Islet of Langerhans (tissue), 1 donor: ENCODE measurements at regions not wholly inside any gene's neighbourhood (a gene's known extent, or its start where the extent isn't known, plus 50 kb on each side); places are given as distances from the start of the nearest gene placed in this dataset.
"Not testable (repeated sequence)": the region's sequence is repeated elsewhere in the genome, so short reads cannot be mapped to it uniquely, and the experiment has no call there.

Experiments used
- FAIRE-seq: peaks from one replicate; lab custom pipeline; 2011; peaks lifted over from hg19 to GRCh38; lab: Jason Lieb, UNC

GRCh38 chr13:24995225-24995804 is 100.6 kb upstream of the PABPC3 start:
- FAIRE-seq, result peak; percentile 97

- FAIRE-seq, result peak; percentile 98
These were observed 98.5 kb upstream of the PABPC3 start for GRCh38 chr13:24997367-24997967.

GRCh38 chr13:24998433-24998832 is 97.5 kb upstream of the PABPC3 start:
- FAIRE-seq, result no peak

DNA sequence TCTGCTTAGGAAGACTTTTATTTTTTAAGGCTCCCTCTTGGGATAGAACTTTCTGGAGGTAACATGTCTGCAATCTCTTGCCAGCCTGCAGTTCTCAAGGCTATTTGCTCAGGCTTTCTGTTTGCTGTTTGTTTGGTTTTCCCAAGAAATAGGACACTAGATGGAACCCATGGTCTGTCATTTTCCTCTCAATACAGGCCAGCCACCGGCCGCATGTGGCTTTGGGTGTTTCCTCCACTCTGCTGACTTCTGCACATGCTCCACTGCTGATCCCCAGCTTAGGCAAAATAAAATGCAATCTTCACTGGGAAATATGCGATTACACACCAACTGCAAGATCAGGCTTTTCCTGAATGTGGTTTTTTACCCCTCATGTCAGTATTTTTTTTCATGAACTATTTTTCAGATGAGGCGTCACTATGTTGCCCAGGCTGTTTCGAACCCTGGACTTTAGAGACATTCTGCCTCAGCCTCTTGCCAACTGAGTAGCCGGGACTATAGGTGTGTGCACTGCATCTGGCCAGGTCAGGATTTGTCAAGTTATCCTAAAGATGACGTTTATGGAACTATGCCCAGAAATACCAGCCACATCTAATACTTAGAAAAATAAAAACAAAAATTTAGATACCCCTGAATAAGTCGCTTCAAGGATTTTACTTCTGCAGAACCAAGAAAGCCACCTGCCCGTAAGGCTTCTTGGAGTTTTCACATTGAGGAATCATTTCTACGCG is 94.3 kb upstream of the PABPC3 start:
- FAIRE-seq, result no peak

- FAIRE-seq, result not testable (repeated sequence)
These were observed 93.6 kb upstream of the PABPC3 start for GRCh38 chr13:25002311-25002710.

DNA sequence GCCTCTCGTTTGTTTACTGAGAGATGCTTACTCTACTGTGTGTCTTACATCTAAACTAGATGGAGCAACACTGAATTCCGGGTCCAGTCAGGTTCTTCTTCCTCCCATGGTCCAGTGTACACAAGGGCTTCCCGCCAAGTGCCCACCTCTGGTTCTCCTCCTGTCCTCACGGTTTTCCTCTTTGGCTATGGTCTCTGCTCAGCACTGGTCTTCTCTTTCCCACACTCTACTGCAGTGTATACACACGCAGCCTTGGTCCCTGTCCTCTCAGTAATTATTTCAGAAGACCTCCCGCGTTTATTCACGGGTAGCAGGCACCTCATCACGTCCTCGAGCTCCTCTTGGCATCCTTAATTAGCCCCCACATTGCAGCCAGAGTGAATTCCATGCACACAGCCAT is 91.4 kb upstream of the PABPC3 start:
- not testable (repeated sequence) for FAIRE-seq

- not testable (repeated sequence) for FAIRE-seq
These were observed 90.9 kb upstream of the PABPC3 start for GRCh38 chr13:25005050-25005497.

- not testable (repeated sequence) for FAIRE-seq
These were observed 88.5 kb upstream of the PABPC3 start for GRCh38 chr13:25007389-25007788.

DNA sequence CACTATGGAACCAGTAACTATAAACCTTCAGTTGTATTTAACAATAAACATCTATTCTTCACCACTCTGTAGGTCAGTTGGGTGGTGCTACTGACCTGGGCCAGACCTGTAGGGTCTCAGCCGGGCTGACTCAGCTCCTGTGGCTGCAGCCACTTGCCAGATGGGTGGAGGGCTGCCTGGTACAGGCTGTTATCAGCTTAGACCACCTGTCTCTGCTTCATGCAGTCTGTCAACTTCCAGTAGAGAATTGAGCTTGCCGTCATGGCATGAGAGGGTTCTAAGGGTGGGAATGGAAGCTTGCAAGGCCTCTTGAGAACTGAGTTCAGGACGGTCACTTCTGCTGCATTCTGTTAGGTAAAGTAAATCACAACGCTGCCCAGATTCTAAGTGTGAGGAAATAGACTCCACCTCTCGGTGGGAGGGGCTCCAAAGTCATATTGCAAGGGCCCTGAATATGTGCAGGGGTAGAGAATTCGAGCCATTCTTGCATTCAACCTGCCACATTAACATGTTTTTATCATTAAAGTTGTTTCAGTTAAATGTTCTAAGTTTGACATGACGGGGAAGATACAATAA is 81.5 kb upstream of the PABPC3 start:
- FAIRE-seq, result not testable (repeated sequence)

DNA sequence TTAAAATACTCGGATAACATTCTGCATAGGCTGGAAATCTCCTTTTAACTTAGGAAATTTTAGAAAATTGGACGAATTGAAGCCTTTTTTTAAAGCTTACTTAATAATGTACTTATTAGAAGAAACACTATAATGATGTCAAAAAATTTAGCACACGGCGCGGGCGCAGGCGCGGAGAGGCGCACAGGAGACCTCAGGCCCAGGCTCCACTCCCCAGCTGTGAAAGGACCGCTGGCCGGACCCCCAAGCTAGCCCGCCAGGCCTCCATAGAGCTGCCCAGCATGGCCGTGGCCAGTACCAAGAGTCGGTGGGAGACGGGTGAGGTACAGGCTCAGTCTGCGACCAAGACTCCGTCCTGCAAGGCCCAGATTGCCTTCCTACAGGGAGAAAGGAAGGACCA is 78.8 kb upstream of the PABPC3 start:
- FAIRE-seq, result not testable (repeated sequence)

- not testable (repeated sequence) for FAIRE-seq
These were observed 77.9 kb upstream of the PABPC3 start for GRCh38 chr13:25017808-25018728.

- FAIRE-seq, result no peak
These were observed 77.2 kb upstream of the PABPC3 start for GRCh38 chr13:25018729-25019115.

GRCh38 chr13:25019741-25020140 is 76.2 kb upstream of the PABPC3 start:
- FAIRE-seq, result not testable (repeated sequence)

DNA sequence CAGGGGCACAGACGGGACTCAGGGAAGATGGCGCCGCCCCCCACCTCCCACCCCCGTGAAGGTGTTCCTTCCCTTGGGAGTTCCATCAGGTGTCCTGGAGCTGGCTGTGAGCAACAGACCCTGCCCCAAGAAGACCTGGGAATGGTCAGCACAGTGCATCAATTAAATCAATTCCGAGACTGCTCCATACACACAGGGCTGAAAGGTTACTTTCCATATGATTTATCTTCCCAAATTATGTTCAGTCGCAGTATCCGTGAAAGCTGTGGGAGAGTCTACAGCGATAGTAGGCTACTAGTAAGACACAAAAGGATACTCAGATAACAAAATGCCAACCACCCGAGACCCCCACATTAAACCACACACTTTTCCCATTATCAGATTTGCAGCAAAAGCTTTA is 71.8 kb upstream of the PABPC3 start:
- no peak for FAIRE-seq

DNA sequence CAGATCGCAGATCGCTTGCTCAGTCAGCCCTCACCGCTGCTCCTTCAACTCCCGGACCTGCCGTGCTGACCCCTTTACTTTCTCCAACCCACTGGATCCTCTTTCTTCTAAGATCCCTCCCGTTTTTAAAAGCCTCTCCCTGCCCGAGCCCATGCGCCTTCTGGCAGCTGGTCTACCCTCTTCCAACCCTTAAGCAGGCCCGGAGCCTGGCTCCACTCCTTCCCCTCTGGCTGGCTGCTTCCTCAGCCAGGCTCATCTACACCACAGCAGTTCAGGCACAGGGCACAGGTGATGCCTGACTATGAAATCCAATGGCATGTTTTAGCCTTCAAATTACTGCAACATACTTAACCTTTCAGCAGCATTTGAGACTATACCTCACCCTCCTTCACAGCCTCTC is 63.8 kb upstream of the PABPC3 start:
- FAIRE-seq, result no peak

GRCh38 chr13:25034173-25034572 is 61.8 kb upstream of the PABPC3 start:
- no peak for FAIRE-seq

DNA sequence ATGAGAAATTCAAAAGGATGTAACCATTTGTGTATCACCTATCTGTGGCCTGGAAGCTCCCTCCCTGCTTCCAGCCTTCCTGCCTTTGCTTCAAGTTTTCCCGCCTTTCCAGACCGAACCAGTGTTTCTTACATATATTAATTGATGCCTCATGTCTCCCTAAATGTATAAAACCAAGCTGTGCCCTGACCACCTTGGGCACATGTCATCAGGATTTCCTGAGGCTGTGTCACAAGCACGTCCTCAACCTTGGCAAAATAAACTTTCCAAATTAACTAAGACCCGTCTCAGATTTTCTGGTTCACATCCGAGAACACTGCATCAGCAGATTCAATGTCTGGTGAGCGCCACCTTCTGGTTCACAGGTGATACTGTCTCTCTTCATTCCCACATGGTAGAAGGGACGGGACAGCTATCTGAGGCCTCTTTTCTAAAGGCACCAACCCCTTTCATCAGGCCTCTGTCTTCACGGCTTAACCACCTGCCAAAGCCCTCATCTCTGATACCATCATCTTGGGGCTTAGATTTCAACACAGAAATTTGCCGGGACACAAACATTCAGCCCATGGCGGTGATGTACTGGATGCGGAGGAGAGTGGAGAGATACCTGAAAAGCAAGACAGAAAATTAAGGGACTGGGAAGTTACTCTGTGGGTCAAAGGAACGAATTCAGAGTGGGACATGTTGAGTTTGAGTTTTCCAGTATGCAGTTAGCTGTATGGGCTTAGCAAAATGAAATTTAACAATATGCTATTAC is 58.7 kb upstream of the PABPC3 start:
- no peak for FAIRE-seq

DNA sequence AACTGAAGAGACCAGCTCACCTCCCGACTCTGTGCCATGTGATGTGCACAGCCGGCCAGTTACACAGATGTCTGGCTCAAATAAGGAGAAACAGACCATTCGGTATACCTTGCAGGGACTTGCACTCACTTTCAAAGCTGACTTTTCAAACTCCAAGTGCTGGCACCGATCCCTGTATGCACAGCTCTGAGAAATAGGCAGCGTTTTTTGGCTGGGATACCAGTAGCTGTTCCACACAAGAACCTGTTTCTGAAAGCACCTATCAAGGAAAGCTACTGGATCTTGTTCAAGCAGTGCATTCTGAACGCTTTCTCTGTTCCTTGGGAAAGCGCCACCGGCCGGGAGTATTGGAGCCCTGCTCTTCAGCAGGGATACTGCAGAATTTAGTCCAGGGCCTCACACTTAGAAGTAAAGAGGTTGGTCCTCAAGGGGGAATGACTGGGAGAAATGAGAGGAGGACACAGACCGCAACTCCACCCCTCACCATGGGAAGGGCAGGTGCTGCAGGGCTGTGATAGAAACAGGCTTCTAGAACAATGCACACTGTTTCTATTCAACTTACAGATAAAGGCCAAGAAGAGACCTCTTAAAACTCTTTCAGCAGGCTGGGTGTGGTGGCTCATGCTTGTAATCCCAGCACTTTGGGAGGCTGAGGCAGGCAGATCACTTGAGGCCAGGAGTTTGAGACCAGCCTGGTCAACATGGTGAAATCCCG is 53.6 kb upstream of the PABPC3 start:
- no peak for FAIRE-seq

GRCh38 chr13:25044071-25044470 is 51.9 kb upstream of the PABPC3 start:
- no peak for FAIRE-seq
